Parathyroid adenoma (tissue), 2 donors: ENCODE measurements at regions not wholly inside any gene's neighbourhood (a gene's known extent, or its start where the extent isn't known, plus 50 kb on each side); places are given as distances from the start of the nearest gene placed in this dataset.

Source experiments
- H2AFZ ChIP-seq: fragments of 300-600 bp; sonication (generic); one replicate; pipeline ENCODE4 v1.7.0; 2017; ENCODE audit warnings: antibody characterized with exemption, mild to moderate bottlenecking
- H3K27ac ChIP-seq: fragments of 300-600 bp; sonication (generic); one replicate; pipeline ENCODE4 v1.7.0; 2017
- H3K27me3 ChIP-seq: fragments of 300-600 bp; sonication (generic); one replicate; pipeline ENCODE4 v1.7.0; 2017; ENCODE audit warnings: low read length; ENCODE audit not compliant: control insufficient read depth, insufficient read depth
- H3K36me3 ChIP-seq: fragments of 300-600 bp; sonication (generic); one replicate; pipeline ENCODE4 v1.7.0; 2017; ENCODE audit warnings: low read length; ENCODE audit not compliant: control insufficient read depth, insufficient read depth
- H3K4me1 ChIP-seq: fragments of 300-600 bp; sonication (generic); one replicate; pipeline ENCODE4 v1.7.0; 2017; ENCODE audit warnings: control low read depth
- H3K4me2 ChIP-seq: fragments of 300-600 bp; sonication (generic); one replicate; pipeline ENCODE4 v1.7.0; 2017; ENCODE audit warnings: low read length
- H3K4me3 ChIP-seq: fragments of 300-600 bp; sonication (generic); one replicate; pipeline ENCODE4 v1.7.0; 2017; ENCODE audit warnings: low read depth, low read length
- H3K79me2 ChIP-seq: fragments of 300-600 bp; sonication (generic); one replicate; pipeline ENCODE4 v1.7.0; 2017; ENCODE audit warnings: control low read depth
- H3K9ac ChIP-seq: fragments of 300-600 bp; sonication (generic); one replicate; pipeline ENCODE4 v1.7.0; 2017; ENCODE audit warnings: mild to moderate bottlenecking
- H3K9me3 ChIP-seq: fragments of 300-600 bp; sonication (generic); one replicate; pipeline ENCODE4 v1.7.0; 2017; ENCODE audit warnings: low read length; ENCODE audit not compliant: control insufficient read depth
- CTCF ChIP-seq: fragments of 300-600 bp; sonication (generic); IDR thresholded peaks from one replicate; pipeline ENCODE4 v1.7.0; 2017; ENCODE audit warnings: antibody characterized with exemption, mild to moderate bottlenecking
- donor health status: primary hyperparathyroidism.

GRCh38 chr10:131732631-131733127 is 168.1 kb upstream of the PPP2R2D start:
- Histone ChIP-seq H3K27me3 (no peaks in the 10 kb centered on the region), H3K4me2 (no peak overlapping the region), H3K36me3 (no peaks in the 10 kb centered on the region), H3K4me3 (no peak overlapping the region), H3K4me1 (no peaks in the 10 kb centered on the region), H3K9ac (no peak overlapping the region), H3K79me2 (no peaks in the 10 kb centered on the region), H3K27ac (no peak overlapping the region), H3K9me3 (no peaks in the 10 kb centered on the region), H2AFZ (no peak overlapping the region)
- TF ChIP-seq CTCF, result no peak

GRCh38 chr10:131733596-131733995 is 167.2 kb upstream of the PPP2R2D start:
- Histone ChIP-seq H3K36me3 (no peaks in the 10 kb centered on the region), H3K4me1 (no peaks in the 10 kb centered on the region), H3K4me2 (no peak overlapping the region), H3K9me3 (no peaks in the 10 kb centered on the region), H3K4me3 (no peak overlapping the region), H2AFZ (no peak overlapping the region), H3K27ac (no peak overlapping the region), H3K79me2 (no peaks in the 10 kb centered on the region), H3K9ac (no peak overlapping the region), H3K27me3 (no peaks in the 10 kb centered on the region)
- TF ChIP-seq CTCF, result no peak

- TF ChIP-seq CTCF, result no peak
Observed at GRCh38 chr10:131735577-131735976, 165.2 kb upstream of the PPP2R2D start.

GRCh38 chr10:131736321-131736980 is 164.4 kb upstream of the PPP2R2D start:
- Histone ChIP-seq H3K4me3 (no peak overlapping the region), H3K36me3 (no peaks in the 10 kb centered on the region), H3K27ac (no peak overlapping the region)

More at GRCh38 chr10:131735577-131735976, 165.2 kb upstream of the PPP2R2D start:
- Histone ChIP-seq H3K4me2 (no peak overlapping the region), H3K4me3 (no peak overlapping the region), H3K4me1 (no peaks in the 10 kb centered on the region), H3K79me2 (no peaks in the 10 kb centered on the region), H3K36me3 (no peaks in the 10 kb centered on the region), H2AFZ (no peak overlapping the region), H3K9ac (no peak overlapping the region), H3K27me3 (no peaks in the 10 kb centered on the region), H3K9me3 (no peaks in the 10 kb centered on the region), H3K27ac (no peak overlapping the region)

More at GRCh38 chr10:131736321-131736980, 164.4 kb upstream of the PPP2R2D start:
- H3K9me3 ChIP-seq, result no peaks in the 10 kb centered on the region
- H3K4me2 ChIP-seq, result no peak overlapping the region
- H3K4me1 ChIP-seq, result no peaks in the 10 kb centered on the region
- no peak overlapping the region for H2AFZ ChIP-seq
- TF ChIP-seq CTCF, result no peak
- H3K79me2 ChIP-seq, result no peaks in the 10 kb centered on the region
- H3K27me3 ChIP-seq, result no peaks in the 10 kb centered on the region
- no peak overlapping the region for H3K9ac ChIP-seq
